ENCODE measurements at regions not wholly inside any gene's neighbourhood (a gene's known extent, or its start where the extent isn't known, plus 50 kb on each side); places are given as distances from the start of the nearest gene placed in this dataset.
"Not testable (repeated sequence)": the region's sequence is repeated elsewhere in the genome, so short reads cannot be mapped to it uniquely, and the experiment has no call there.

DNA sequence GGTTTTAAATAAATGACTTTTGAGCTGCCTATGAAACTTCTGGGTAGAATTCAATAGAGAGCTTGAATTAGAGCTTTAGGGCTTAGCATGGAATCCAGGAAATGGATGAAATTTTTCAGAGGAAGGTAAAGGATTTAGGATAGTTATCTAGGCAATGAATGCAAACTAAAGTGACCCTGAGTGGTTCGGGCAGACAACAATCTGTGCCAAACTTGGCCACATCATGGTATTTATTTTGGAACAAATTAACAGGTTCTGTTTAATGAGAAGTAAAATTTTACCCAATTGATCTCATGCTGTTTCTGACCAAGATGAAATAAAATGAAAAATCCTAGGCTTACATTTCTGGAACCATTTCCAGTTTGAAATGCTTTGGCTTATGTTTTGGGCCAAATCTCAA lies 934.4 kb downstream of the MAT2B start:
- DNase-seq = no peak

DNA sequence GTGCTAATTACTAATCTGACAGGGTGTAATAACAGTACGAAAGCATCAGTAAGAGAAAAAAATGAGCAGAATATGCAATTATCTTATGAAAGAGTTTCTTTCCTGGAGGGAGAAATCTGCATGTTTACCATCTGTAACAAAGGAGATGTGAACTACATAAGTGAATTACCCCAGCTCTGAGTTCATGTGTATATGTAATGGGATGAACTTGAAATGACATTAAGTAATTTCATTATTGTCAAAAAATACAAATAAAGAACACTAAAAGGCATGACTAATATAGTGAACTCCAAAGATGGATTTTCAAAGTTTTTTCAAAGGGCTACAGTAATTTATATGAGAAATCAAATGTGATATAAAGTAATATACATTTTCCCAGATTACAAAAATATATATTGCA lies 944.0 kb downstream of the MAT2B start:
- no peak for DNase-seq

DNA sequence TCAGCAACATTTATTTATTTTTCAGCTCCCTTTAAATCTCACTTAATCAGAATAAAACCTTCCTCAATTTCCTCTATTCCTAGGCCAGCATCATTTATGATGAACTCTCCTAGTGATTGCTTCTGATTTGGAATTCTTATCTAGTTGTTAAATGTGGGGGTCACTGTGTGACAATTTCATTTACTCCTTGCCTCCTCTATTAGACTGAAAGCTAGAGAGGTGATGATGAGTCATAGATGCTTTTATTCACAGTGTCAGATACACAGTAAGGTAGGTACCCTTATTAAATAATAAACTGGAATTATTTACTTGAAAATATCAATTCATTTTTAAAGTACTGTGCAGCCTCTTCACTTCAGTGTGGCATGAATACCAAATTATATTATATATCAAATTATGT lies 960.6 kb downstream of the MAT2B start:
- DNase-seq = no peak

DNA sequence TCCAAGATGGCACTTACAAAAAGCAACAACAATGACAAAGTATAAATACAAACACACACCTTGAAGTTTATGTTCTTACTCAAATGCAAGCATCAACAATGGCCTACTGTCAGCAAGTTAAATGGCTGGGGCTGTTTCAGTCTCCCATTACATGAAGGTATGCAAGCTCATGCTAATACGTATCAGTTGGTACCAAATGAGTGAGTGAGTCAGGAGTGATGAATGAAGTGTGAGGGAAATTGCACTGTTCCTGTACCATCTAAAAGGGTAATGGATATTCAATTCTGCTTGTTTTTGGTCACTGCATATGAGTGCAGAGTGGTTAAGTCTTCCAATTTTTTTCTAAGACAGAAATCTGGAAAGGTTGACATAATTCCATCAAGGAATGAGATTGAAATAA lies 964.9 kb downstream of the MAT2B start:
- peak; percentile 8 for DNase-seq

- DNase-seq = no peak
Measured at GRCh38 chr5:164472165-164472564, 966.7 kb downstream of the MAT2B start.

GRCh38 chr5:164475339-164475977 lies 970.0 kb downstream of the MAT2B start:
- DNase-seq = peak; percentile 26

- no peak for DNase-seq
Measured at GRCh38 chr5:164481270-164481669, 975.9 kb downstream of the MAT2B start.

DNA sequence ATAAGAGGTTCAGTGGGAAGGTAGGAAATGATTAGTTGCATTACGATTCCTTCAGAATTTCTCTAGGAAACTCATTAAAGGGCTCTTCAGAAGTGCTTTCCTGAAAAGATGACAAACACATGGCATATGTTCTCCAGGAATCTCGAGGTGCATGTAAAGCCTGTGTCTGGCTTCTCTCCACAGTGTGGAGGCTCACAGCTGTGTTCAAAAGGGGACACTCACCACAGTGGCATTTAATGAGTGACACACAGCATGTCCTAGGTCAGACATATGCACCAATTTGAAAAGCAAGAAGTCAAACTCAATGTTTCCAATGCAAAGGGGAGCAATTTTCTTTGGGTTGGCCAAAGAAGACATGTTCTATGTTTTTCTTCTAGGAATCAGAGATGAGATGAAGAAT lies 976.9 kb downstream of the MAT2B start:
- DNase-seq = no peak

DNA sequence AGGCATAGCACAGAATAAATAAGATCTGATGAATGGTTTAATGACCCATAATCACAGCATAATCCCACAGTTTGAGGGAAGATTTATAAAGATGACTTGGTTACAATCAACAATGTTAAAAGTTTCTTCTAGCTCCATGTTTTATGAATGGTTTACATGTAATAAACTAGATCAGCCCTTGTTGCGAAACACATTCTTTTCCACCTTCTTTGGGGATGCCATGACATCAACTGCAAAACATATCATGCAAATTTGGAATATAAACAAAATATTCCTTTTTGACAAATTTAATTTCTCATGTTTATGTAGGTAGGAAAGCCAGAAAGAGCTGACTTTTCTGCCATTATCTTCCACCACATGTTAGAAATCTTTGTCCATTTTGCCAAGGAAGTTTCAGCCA lies 979.5 kb downstream of the MAT2B start:
- DNase-seq = no peak

DNA sequence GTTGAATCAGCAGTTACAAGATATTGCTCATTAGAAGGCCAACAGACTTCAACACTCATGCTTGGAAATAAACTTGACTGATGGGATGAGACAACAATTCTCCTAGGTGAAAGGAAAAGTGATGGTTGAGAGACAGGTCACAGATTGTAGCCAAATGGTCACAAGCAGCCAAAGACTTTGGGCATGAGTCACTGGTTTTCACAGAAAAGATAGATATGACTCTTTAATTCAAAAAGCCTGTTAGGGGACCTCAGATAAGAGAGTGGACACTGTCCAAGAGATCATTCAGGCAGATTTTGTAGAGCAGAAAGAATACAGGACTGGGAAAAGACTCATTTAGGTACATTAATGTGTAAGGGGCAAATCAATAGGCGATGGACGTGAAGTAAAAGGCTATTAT lies 982.5 kb downstream of the MAT2B start:
- DNase-seq = peak; percentile 12

DNA sequence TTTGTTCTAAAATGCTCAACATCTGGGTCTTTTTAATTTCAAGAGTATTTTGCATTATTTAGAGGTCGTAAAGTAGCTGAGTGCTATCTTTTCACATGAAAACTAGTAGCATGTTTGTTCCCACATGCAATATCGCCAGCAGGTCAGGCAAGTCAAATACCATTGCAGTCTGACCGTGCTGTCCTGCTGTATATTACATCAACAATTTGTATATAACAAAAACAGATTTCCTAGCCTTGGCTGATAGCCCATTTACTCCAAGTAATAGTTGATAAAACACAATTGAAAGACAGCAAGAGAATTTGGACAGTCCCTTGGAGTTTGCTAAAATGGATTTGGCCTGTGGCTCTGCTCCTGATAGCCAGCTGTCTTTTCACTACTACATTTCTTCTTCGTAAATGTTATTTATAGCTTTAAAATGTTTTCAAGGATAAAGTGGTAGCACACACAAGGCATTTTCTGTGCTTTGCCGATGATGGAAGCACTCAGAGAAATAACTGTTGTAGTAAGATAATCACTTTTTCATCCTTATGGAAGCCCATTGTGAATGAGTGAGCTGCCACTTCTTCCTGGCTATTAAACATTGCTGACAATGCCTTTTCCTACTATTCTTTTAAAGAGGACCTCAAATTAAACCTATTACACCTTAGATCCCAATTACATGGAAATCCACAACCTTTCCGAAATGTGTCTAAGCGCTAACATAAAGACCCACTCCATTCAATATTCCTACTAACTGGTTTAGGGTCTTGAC lies 992.1 kb downstream of the MAT2B start:
- no peak for DNase-seq

GRCh38 chr5:164498438-164498837 lies 993.0 kb downstream of the MAT2B start:
- no peak for DNase-seq

GRCh38 chr5:164500856-164501255 lies 995.4 kb downstream of the MAT2B start:
- DNase-seq = no peak

DNA sequence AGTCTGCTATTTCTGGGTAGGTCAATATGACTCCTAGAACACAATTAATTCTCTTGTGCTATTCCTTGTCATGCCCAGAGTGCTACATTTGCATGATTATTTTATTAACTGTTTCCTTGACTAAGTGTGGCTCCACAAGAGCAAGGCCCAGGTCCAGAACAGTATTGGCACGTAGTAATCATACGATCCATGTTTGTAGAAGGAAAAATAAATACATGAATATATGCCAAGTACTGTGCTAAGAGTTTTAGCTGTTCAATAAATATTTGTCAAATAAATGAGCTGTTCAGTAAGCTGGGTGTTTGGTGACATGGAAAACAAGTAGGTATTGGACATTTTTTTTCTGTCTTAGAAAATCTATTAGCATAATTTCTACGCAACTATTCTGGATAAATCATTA lies 995.9 kb downstream of the MAT2B start:
- no peak for DNase-seq

GRCh38 chr5:164504141-164504772 lies 998.8 kb downstream of the MAT2B start:
- peak; percentile 60 for DNase-seq

DNA sequence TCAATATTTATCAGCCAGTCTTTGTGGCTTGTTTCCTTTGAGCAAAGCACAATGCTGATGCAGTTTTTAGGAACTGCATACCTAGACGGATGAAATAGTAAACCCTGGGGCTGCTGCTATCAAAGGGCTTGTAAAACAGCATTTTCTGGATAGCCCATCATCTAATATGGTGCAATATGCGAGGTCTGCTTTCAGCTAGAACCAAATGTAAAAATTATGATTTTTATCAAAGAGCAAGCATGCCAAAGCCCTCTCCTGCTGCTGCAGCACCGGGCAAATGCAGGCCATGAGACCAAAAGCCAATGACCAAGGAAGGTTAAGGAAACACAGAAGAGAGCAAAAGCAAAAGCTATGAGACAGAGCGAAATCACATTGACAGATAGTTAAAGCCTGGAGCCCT lies 1000.4 kb downstream of the MAT2B start:
- DNase-seq = no peak

DNA sequence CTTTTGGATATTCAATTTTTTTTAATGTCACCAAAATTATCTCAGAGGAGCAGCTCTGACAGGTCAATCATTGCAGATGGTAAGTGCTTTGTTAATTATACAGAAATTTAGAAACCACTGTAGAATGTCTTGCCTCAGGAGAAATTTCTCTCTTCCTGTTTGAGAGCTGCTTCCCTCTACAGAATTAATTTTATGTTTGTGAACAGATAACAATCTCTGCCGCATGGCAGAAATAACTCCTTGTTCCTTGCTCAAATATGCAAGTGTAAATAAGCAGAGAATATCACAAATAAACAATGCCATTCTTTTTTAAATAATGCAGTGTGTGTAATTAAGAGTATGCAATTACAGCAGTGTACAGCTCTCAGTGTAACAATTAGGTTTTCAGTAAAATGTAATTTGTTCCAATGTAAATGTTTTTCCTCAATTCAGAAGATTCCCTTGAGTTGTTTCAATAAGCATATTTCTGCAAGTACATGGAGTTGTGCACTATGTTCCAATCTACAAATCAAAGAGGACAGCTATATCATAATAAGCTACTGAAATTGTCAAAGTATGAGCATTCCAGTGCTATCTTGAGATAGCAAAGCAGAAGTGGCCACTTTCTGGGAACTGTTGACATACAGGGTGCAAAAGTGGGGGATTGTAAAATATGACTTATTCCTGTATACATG lies 1012.8 kb downstream of the MAT2B start:
- DNase-seq = no peak

- DNase-seq = no peak
Measured at GRCh38 chr5:164518741-164519080, 1013.3 kb downstream of the MAT2B start.

DNA sequence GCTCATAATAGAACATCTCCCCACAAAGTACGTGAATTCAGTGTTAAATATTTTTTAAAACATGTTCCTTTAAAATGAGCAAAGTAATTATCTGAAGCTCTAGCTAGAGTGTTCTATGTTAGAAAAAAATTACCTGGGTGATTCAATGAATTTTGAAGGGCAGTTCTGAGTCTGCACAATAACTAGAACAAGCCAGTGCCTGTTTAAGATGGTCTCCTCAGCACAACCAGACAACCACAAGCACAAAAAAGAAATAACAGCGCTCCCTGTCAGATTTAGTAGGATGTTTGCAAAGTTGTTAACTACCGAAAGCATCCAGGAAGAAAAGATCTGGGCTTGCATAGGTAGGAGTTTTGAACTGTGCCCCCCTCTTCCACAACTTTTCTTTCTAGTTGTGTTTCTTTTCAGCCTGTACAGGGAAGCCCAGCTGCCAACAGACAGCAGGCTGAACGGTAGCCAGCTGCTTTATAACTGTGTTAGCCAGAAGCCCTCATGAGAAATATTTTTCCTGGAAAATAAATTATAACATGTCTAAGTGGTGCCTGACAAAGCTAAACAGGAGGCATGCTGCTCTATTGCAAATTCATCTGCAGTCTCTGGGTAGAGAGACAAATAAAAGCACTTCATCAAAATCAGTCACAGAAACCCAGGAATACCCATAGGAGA lies 1026.9 kb downstream of the MAT2B start:
- no peak for DNase-seq

GRCh38 chr5:164533426-164533825 lies 1028.0 kb downstream of the MAT2B start:
- not testable (repeated sequence) for DNase-seq

DNA sequence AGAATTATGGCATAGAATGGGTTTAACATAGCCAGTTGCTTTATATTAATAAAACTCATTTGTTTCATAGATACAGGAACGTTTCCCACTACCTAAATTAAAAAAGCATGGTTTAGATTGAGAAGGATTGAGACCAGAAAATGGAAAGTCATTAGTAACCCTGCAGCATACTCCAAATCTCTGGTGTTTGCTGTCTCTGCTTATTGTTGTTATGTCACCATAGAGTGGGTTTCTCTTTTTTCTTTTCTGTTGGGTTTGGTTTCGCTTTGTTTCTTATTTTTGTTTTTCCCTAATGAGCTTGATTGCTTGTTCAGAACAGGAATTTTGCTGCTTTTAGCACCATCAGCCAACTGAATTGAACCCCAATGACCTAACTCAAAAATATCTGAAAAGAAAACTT lies 1034.8 kb downstream of the MAT2B start:
- no peak for DNase-seq

- no peak for DNase-seq
Measured at GRCh38 chr5:164545507-164545906, 1040.1 kb downstream of the MAT2B start.

GRCh38 chr5:164553851-164554250 lies 1048.4 kb downstream of the MAT2B start:
- no peak for DNase-seq

All from fibroblast of skin of right biceps (primary cell).